GM12874 (cell line): ENCODE measurements at regions not wholly inside any gene's neighbourhood (a gene's known extent, or its start where the extent isn't known, plus 50 kb on each side); places are given as distances from the start of the nearest gene placed in this dataset.

Experiments used
- TF ChIP-seq, protein P1 (sequence below): IDR thresholded peaks from 2 replicates; pipeline ENCODE4 v1.5.1; 2011; ENCODE audit warnings: low read depth, mild to moderate bottlenecking, control low read depth, low read length, moderate library complexity; ENCODE audit not compliant: insufficient read depth

DNA sequence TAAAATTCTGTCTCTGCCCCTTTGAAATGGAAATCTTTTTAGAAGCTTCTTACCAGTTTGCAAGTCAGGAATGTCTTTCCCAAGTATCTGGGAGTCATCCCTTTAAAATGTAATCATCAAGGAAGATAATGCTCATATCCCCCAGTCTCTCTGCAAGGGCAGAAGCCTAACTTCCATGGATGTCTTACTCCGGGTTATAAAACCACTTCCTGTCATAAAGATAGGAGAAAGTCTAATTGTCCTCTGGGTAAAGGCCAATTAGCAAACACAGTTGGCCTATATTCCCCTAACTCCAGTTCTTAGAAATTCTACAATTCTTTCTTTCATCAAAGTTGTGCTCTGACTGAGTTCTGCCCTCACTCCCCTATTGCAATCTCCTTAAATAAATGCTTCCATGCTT is 1631.5 kb upstream of the LRRTM3 start:
- TF ChIP-seq, protein P1, sequence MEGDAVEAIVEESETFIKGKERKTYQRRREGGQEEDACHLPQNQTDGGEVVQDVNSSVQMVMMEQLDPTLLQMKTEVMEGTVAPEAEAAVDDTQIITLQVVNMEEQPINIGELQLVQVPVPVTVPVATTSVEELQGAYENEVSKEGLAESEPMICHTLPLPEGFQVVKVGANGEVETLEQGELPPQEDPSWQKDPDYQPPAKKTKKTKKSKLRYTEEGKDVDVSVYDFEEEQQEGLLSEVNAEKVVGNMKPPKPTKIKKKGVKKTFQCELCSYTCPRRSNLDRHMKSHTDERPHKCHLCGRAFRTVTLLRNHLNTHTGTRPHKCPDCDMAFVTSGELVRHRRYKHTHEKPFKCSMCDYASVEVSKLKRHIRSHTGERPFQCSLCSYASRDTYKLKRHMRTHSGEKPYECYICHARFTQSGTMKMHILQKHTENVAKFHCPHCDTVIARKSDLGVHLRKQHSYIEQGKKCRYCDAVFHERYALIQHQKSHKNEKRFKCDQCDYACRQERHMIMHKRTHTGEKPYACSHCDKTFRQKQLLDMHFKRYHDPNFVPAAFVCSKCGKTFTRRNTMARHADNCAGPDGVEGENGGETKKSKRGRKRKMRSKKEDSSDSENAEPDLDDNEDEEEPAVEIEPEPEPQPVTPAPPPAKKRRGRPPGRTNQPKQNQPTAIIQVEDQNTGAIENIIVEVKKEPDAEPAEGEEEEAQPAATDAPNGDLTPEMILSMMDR, result no peak

DNA sequence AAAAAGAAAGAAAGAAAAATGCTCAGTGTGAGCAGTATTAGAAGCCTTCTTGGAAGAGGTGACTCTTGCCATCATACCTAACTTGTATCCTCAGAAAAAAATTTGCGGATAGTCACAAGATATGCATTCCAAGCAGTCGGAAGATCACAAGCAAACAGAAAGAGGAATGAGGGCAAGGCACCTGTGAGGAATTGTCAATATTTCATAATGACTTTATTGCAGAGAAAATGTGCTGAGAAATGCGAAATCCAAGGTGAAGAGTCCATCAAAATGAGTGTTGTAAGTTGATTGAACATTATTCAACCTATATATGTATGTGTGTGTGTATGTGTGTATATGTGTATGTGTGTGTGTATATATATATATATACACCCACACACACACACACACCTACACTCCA is 1624.7 kb upstream of the LRRTM3 start:
- TF ChIP-seq, protein P1, result no peak

DNA sequence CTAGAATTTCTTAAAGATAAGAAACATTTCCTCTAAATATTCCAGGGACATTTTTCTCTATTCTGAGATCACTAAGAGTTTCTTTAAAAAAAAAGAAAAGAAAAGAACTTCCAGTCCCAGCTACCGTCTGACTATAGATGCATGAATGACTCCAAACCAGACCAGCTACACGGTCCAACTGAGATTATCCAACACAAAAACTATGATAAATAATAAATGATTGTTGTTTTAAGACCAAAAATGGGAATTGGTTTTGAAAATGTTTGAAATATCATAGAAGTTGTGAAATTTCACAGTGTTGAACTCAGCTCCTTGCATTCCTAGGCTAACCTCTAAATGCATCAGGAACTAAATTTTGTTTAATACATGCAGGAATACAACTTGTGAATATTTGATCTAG is 1619.6 kb upstream of the LRRTM3 start:
- TF ChIP-seq, protein P1, result no peak

DNA sequence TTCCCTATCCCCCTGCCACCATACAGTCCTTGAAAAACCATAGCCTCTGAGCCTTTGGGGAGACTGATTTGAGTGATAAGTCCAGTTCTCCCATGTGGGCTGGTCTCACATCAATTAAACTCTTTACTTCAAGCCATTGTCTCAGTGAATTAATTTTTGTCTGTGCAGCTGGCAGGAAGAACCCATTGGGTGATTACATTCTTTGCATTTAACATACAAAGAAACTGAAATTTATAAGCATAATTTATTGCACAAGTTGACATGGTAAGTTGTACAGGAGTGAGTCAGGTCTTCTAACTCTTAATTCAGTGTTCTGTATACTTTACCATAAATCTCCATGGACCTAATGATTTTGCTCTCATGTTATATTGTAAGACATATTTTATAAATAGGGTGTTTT is 1613.0 kb upstream of the LRRTM3 start:
- TF ChIP-seq, protein P1, result no peak

DNA sequence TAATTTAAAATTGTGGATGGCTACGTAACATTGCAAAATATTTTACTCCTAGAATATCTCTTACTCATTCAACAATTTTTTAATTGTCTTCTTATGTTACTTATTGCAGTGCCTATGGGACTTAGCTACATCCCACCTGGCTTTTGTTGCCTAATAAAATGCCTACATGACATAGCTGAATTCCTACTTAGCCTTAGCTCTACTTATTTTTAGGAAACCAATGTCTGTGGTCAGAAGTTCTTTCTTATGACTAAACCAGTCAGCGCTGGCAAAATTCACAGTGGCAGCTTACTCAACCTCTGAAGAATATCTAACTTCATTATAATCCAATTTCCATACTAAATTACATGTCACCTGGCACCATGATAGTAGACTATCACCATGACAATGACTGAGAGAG is 1612.4 kb upstream of the LRRTM3 start:
- TF ChIP-seq, protein P1, result no peak

DNA sequence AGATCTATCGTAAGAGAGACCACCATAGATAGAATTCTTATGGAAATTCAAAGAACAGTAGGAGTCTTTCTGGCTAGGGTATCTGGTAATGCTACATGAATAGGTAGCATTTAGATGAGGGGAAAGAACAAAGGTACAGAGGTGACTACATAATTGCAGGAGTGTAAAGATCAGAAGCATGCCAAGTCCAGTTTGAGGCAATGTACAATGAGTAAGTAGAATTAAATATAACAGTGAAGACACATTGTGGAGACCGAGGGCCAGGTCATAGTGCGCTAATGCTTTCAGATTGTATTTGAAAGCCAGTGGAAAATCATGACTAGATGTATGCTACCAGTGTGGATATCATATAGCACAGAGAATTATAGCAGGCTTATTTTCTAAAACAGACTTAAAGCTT is 1611.6 kb upstream of the LRRTM3 start:
- TF ChIP-seq, protein P1, result no peak

DNA sequence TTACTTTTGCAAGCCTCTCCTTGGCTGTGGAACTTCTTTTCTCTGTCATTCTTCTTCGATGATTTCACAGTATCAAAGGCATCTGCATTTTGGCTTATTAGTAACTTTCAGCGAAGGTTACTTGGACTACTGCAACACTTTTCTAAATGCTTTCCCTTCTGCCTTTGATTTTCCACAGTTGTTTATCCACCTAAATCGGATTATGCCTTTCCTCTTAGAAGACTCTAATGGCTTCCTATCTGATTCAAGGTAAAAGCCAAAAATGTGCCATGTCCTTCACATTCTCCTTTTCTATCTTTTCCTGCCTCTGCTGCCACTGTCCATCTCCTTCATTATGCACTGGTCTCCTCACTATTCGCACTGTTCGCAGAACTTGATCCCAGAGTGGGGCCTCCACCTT is 1606.3 kb upstream of the LRRTM3 start:
- TF ChIP-seq, protein P1, result no peak
